ENCODE measurements at regions not wholly inside any gene's neighbourhood (a gene's known extent, or its start where the extent isn't known, plus 50 kb on each side); places are given as distances from the start of the nearest gene placed in this dataset.

GRCh38 chr18:76670564-76671288 is 151.6 kb upstream of the ZNF236 start:
- Histone ChIP-seq H3K4me1 (ENCODE audit: insufficient read depth, low read length) (no peaks in the 10 kb centered on the region), H3K4me2 (ENCODE audit: insufficient read depth, low read length) (no peak overlapping the region), H3K79me2 (ENCODE audit: insufficient read depth, low read length) (no peaks in the 10 kb centered on the region), H3K27ac (ENCODE audit: low read depth, low read length) (no peak overlapping the region), H2AFZ (ENCODE audit: low read length) (no peak overlapping the region), H3K9me3 (ENCODE audit: low read depth, low read length) (no peaks in the 10 kb centered on the region), H3K4me3 (ENCODE audit: insufficient read depth, low read length) (no peak overlapping the region), H4K20me1 (ENCODE audit: insufficient read depth, low read length) (no peaks in the 10 kb centered on the region), H3K27me3 (ENCODE audit: insufficient read depth, low read length) (peaks cover 5% of the 10 kb centered on the region), H3K36me3 (ENCODE audit: insufficient read depth, low read length) (no peaks in the 10 kb centered on the region)
- no peak for TF ChIP-seq CTCF (IDR thresholded peaks at IDR 0.05; ENCODE audit: extremely low read depth, low read depth, low read length)
- no peak for DNase-seq (ENCODE audit: insufficient read length, low spot score, missing footprints)

- H3K9me3 ChIP-seq (ENCODE audit: low read depth, low read length), result no peaks in the 10 kb centered on the region
- no peaks in the 10 kb centered on the region for H3K36me3 ChIP-seq (ENCODE audit: insufficient read depth, low read length)
- no peaks in the 10 kb centered on the region for H4K20me1 ChIP-seq (ENCODE audit: insufficient read depth, low read length)
- H3K27ac ChIP-seq (ENCODE audit: low read depth, low read length), result no peak overlapping the region
- peak overlapping the region; percentile 7 for H2AFZ ChIP-seq (ENCODE audit: low read length)
- H3K79me2 ChIP-seq (ENCODE audit: insufficient read depth, low read length), result no peaks in the 10 kb centered on the region
- no peak for DNase-seq (ENCODE audit: insufficient read length, low spot score, missing footprints)
- no peak for TF ChIP-seq CTCF (IDR thresholded peaks at IDR 0.05; ENCODE audit: extremely low read depth, low read depth, low read length)
- H3K4me2 ChIP-seq (ENCODE audit: insufficient read depth, low read length), result no peak overlapping the region
- no peaks in the 10 kb centered on the region for H3K27me3 ChIP-seq (ENCODE audit: insufficient read depth, low read length)
- H3K4me3 ChIP-seq (ENCODE audit: insufficient read depth, low read length), result no peak overlapping the region
- no peaks in the 10 kb centered on the region for H3K4me1 ChIP-seq (ENCODE audit: insufficient read depth, low read length)
Measured at GRCh38 chr18:76668546-76668945, 153.8 kb upstream of the ZNF236 start.

GRCh38 chr18:76668119-76668518 is 154.2 kb upstream of the ZNF236 start:
- H3K9me3 ChIP-seq (ENCODE audit: low read depth, low read length), result no peaks in the 10 kb centered on the region
- no peak for DNase-seq (ENCODE audit: insufficient read length, low spot score, missing footprints)
- no peaks in the 10 kb centered on the region for H3K4me1 ChIP-seq (ENCODE audit: insufficient read depth, low read length)
- no peak overlapping the region for H3K4me3 ChIP-seq (ENCODE audit: insufficient read depth, low read length)
- H3K27me3 ChIP-seq (ENCODE audit: insufficient read depth, low read length), result no peaks in the 10 kb centered on the region
- H2AFZ ChIP-seq (ENCODE audit: low read length), result no peak overlapping the region
- TF ChIP-seq CTCF (IDR thresholded peaks at IDR 0.05; ENCODE audit: extremely low read depth, low read depth, low read length), result no peak
- H3K4me2 ChIP-seq (ENCODE audit: insufficient read depth, low read length), result no peak overlapping the region
- no peak overlapping the region for H3K27ac ChIP-seq (ENCODE audit: low read depth, low read length)
- H3K36me3 ChIP-seq (ENCODE audit: insufficient read depth, low read length), result no peaks in the 10 kb centered on the region
- no peaks in the 10 kb centered on the region for H4K20me1 ChIP-seq (ENCODE audit: insufficient read depth, low read length)
- H3K79me2 ChIP-seq (ENCODE audit: insufficient read depth, low read length), result no peaks in the 10 kb centered on the region

- no peak for TF ChIP-seq CTCF (IDR thresholded peaks at IDR 0.05; ENCODE audit: extremely low read depth, low read depth, low read length)
- Histone ChIP-seq H4K20me1 (ENCODE audit: insufficient read depth, low read length) (no peaks in the 10 kb centered on the region), H3K79me2 (ENCODE audit: insufficient read depth, low read length) (no peaks in the 10 kb centered on the region), H3K36me3 (ENCODE audit: insufficient read depth, low read length) (no peaks in the 10 kb centered on the region), H3K9me3 (ENCODE audit: low read depth, low read length) (no peaks in the 10 kb centered on the region), H3K4me3 (ENCODE audit: insufficient read depth, low read length) (no peak overlapping the region), H3K27me3 (ENCODE audit: insufficient read depth, low read length) (no peaks in the 10 kb centered on the region), H3K4me2 (ENCODE audit: insufficient read depth, low read length) (no peak overlapping the region), H3K4me1 (ENCODE audit: insufficient read depth, low read length) (no peaks in the 10 kb centered on the region), H2AFZ (ENCODE audit: low read length) (no peak overlapping the region), H3K27ac (ENCODE audit: low read depth, low read length) (no peak overlapping the region)
- no peak for DNase-seq (ENCODE audit: insufficient read length, low spot score, missing footprints)
Measured at GRCh38 chr18:76667603-76668002, 154.8 kb upstream of the ZNF236 start.

Measured in osteoblast (primary cell).